Keratinocyte (primary cell): ENCODE measurements at regions not wholly inside any gene's neighbourhood (a gene's known extent, or its start where the extent isn't known, plus 50 kb on each side); places are given as distances from the start of the nearest gene placed in this dataset.

ENCODE experiments used
- EZH2 ChIP-seq: IDR thresholded peaks from one replicate; pipeline ENCODE4 v1.6.1; 2012; ENCODE audit warnings: inconsistent platforms, mild to moderate bottlenecking, low read length, moderate library complexity
- TF ChIP-seq, protein P1 (sequence below), 3 experiments: IDR thresholded peaks in 1 of 3; conservative IDR thresholded peaks in 1 of 3; optimal IDR thresholded peaks in 1 of 3; 2 replicates in 2 of 3; 3 replicates in 1 of 3; pipeline versions ENCODE3 to v1.5.1; 2011; ENCODE audit warnings: low read length in 3 of 3, mild to moderate bottlenecking in 3 of 3, moderate library complexity in 2 of 3, control low read depth in 1 of 3, inconsistent platforms in 1 of 3; ENCODE audit not compliant: insufficient read depth in 2 of 3; ENCODE audit errors: extremely low read depth in 1 of 3

DNA sequence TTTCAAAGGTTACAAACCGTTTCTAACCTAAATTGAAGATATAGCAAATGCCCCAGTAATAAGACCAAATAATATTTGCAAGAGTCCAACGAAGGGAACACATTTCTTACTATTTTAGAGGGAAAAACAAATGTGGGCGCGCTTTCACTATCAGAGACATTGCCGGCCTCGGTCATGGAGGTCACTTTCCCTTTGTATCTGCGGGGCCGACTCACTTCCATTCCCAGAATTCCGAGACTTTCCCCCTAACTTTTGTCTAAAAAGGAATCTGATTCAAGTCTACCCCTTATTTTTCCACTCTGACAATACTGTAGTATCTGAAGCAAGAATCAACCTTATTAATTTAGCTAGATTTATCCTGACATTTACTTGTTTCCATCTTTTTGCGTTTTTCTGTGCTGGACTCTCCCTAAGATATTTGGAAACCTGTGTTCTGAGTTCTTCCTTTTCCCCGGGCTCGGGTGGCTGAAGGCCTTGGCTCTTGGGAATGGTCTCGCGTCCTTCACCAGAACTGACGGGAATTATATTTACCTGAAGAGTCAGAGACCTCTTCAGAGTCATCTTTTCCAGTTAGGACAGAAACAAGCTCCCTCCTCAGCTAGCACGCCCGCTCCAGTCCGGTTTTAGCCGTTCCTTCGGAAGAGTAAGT, 71.8 kb upstream of the ZNF184 start:
- TF ChIP-seq, protein P1, sequence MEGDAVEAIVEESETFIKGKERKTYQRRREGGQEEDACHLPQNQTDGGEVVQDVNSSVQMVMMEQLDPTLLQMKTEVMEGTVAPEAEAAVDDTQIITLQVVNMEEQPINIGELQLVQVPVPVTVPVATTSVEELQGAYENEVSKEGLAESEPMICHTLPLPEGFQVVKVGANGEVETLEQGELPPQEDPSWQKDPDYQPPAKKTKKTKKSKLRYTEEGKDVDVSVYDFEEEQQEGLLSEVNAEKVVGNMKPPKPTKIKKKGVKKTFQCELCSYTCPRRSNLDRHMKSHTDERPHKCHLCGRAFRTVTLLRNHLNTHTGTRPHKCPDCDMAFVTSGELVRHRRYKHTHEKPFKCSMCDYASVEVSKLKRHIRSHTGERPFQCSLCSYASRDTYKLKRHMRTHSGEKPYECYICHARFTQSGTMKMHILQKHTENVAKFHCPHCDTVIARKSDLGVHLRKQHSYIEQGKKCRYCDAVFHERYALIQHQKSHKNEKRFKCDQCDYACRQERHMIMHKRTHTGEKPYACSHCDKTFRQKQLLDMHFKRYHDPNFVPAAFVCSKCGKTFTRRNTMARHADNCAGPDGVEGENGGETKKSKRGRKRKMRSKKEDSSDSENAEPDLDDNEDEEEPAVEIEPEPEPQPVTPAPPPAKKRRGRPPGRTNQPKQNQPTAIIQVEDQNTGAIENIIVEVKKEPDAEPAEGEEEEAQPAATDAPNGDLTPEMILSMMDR (optimal IDR thresholded peaks at IDR 0.05 in 1 of 3, IDR thresholded peaks at IDR 0.05 in 1 of 3, conservative IDR thresholded peaks at IDR 0.05 in 1 of 3; ENCODE audit: extremely low read depth in 1 of 3, insufficient read depth in 2 of 3, low read length in 3 of 3), result no peak
- no peak for TF ChIP-seq EZH2
